HuH-7 (cell line): ENCODE measurements at regions not wholly inside any gene's neighbourhood (a gene's known extent, or its start where the extent isn't known, plus 50 kb on each side); places are given as distances from the start of the nearest gene placed in this dataset.
"Not testable (repeated sequence)": the region's sequence is repeated elsewhere in the genome, so short reads cannot be mapped to it uniquely, and the experiment has no call there.

Source experiments
- DNase-seq: peaks from one replicate; pipeline ENCODE4 v3.0.0; 2011; ENCODE audit warnings: low spot score

DNA sequence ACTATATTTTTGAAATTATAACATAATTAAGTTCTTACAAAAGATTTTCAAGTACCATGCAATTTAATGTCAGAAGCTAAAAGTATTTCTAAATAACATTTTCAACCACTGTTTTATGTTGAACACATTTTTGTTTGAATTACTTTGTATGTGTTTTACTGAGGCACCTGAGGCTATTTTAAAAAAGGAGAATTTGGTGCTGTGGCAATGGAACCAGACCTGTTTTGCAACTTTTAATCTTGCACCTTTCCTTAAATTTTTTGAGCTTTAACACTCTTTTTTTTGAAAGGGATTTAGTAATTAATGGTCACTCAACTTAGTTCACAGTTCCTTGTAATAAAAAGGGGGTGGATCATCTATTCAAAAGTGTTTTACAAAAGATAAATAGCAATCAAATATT is 561.6 kb downstream of the ZBBX start:
- DNase-seq, result no peak

DNA sequence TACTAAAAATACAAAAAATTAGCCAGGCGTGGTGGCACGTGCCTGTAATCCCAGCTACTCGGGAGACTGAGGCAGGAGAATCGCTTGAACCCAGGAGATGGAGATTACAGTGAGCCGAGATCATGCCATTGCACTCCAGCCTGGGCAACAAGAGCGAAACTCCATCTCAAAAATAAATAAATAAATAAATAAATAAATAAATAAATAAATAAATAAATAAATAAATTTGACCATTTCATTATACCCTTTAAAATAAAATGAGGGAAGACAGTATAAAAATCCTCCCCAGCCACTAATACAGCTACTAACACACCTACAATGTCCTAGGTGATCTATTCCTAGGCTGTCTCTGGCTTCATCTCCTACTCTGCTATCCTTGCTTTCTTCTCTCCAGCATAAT is 562.8 kb downstream of the ZBBX start:
- not testable (repeated sequence) for DNase-seq

DNA sequence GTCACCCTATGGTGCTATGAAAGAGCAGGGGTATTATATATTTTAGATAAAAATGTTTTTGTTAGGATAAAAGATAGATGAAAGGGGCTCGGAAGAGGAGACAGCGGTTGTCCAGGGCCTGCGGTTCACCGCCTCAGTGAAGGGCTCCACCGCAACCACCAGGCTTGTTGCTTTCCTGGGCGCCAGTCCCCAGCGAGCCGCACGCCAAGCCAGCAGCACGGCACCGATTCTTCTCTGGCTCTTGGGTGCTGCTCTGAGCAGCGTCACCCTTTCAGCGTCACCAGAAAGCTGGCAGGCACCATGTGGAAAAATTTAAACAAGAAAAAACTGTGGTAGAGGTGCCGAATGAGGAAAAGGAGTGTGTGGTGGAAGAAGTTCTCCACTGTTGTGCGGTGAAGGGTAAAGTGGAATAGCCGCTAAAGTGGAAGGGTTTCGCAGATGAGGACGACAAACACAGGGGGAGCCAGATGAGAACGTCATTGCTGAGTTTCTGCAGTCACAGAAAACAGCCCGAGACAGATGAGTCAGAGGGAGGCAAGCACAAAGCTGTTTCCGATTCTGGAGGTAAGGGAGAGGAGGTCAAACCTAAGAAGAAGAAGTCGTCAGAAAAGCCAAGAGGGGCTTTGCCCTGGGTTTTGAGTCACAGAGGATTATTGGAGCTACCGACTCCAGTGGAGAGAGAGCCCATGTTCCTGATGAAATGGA is 569.2 kb downstream of the ZBBX start:
- DNase-seq, result no peak

DNA sequence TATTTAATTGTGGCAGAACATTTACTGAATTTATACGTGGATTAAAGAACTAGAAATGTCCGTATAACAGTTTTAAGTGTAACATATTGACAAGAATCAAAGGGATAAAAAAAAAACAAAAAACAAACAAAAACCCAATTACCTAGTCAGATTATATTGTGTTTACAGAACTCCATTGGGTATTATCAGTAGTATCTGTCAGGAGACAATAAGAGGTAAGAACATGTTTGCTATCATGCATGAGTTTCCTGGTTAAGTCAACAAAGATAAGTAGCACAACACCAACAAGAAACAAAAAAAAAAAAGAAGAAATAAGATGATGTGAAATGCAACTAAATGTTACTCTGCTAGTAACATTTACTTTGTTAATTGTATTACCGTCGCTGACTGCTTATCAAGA is 570.6 kb downstream of the ZBBX start:
- DNase-seq, result no peak

DNA sequence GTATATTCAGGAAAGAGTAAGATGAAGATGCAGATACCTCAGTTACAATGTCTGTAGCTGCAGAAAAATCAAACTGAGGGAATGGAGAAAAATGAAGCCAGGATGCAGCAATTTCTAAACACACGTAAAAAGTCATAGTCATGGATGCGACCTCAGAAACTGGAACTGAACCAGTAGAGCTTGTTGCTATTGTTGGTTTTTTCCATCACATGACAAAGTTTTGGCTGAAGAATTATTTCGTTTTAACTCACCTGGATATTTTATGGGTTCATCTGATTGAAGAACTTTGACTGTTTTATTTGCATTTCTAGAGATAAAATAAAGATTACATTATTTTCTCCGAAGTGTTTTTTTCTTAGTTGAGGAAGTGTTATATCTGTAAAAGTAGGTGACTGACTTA is 591.2 kb downstream of the ZBBX start:
- no peak for DNase-seq

DNA sequence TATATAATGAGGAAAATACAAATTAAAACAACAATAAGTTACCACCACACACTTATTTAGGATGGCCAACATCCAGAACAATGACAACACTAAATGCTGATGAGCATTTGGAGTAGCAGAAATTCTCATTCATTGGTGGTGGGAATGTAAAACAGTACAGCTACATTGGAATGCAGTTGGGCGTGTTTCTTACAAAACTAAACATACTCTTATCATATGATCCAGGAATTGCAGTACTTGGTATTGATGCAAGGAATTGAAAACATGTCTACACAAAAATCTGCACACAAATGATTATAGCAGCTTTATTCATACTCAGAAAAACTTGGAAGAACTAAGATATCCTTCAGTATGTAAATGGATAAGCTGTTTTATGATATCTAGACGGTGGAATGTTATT is 594.2 kb downstream of the ZBBX start:
- no peak for DNase-seq

DNA sequence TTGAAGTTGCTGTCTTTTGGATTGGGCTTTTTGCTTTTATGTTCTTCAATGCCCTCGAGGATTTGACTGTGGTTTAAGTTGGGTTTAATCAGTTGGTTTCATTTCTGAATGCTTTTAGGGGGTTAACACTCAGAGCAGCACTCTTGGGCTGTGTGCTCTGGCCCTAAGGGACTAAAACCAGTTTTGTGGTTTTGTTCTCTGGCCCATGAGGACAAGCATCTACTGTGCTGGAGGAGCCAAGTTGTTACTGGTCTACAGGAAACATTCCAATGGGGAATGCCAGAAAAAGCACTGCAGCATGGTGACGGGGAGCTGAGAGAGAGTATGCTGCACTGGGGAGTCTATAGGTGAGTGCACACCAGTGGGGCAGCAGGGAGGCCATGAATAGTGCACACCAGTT is 596.9 kb downstream of the ZBBX start:
- no peak for DNase-seq

DNA sequence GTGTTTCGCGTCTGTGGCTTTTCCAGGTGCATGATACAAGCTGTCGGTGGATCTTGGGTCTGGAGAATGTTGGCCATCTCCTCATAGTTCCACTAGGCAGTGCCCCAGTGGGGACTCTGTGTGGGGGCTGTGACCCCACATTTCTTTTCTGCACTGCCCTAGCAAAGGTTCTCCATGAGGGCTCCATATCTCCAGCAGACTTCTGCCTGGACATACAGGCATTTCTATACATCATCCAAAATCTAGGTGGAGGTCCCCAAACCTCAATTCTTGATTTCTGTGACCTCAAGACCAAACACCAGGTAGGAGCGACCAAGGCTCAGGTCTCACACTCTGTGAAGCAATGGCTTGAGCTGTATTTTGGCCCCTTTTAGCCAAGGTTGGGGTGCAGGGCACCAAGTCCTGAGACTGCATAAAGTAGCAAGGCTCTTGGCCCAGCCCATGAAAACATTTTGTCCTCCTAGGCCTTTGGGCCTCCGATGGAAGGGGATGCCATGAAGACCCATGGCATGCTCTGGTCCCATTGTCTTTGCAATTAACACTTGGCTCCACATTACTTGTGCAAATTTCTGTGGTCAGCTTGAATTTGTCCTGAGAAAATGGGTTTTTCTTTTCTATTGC is 615.3 kb downstream of the ZBBX start:
- DNase-seq, result no peak

DNA sequence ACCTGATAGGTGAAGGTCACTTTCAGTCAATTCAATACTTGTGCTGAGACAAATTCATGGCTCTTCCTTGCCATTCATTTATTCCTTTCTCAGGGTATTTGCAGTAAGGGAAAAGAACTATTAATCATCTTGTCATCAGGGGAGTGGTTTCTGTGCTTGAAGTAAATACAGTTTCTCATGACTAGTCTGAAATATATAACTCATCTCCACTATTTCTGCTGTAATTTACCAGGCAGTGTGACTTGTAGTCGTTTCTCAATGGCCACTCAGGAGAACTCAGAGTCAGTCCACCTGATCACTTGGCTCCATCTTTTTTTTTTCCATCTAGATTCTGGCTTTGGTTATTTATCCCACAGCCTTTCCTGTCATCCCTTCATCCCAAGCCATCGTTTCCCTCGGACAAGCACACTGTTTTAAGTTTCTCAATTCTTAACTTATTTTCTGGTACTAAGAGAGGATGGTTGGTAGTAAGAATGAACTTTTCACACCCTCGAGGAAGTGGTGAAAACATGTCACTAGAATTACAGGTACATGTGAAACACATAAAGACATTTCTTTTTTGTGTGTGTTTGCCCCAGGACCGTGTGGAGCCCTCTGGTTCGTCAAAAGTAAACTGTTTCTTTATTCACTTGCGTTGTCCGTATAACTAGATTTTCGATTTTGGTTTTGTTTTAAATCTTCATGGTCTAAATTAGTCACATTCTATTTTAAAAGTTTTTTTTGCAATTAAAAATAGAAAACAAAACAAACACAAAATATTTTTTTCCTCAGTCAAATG is 620.2 kb downstream of the ZBBX start:
- DNase-seq, result no peak

DNA sequence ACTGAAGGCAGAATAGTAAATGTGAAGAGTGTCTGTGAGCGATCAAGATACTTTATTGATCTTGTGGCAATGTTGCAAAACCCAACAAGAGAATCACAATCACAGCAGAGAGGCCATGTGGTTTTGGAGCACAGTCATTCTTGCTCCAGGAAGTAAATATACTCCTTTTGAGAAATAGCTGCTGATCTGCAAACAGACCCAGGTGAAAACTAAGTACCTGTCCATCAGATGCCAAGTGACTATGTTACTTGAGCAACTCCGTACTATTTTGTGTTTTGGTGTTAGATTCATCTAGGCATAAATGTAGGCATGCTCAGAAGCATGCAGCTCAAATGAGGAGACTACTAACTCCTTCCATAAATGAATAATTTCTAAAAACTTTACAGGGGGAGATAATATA is 627.9 kb downstream of the ZBBX start:
- DNase-seq, result no peak

DNA sequence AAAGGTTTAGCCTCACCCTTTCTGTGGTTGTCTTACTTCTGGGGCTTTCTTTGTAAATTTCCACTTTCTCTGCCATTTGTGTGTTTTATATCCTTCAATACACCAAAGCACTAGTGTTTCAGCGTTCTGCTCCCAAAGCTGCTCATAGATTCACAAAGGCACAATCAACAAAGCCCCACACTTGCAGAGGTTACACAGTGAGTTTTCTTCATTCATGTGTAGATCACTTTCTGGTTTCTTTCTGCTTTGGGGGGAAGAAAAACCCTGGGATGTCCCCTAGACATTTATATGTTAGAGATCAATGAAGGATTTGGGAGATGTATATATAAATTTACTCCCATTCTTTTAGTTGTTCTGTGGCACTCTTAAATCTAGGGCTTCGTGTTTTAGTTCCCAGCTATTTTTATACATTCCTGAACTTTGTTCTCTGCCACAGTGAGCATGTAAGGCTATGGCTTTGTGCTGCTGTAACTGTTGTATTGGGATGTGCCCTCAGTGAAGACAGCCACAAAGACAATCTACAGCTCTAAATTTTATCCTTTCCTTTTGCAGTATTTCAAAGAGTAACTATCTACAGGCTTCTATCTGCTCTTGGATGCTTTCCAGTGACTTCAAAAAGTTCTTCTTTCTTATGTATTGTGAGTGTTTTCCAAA is 636.5 kb downstream of the ZBBX start:
- no peak for DNase-seq

DNA sequence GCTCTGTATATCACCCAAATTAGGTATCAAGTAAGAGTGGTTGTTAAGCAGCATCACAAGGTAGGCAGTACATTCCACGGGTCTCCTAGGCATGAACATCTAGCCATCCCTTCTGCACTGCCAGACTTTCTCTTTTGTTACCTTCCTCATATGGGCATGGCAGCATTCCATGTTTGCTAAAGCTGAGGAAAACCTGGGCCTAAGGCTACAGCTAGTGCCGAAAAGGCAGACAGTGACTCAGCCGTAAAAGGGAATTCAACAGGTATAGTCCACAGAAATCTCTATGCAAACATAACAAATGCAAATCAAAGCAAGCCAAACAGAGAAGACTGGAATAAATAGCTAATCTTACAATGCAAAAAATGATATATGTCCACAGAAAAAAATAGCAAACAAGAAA is 645.4 kb downstream of the ZBBX start:
- DNase-seq, result no peak

DNA sequence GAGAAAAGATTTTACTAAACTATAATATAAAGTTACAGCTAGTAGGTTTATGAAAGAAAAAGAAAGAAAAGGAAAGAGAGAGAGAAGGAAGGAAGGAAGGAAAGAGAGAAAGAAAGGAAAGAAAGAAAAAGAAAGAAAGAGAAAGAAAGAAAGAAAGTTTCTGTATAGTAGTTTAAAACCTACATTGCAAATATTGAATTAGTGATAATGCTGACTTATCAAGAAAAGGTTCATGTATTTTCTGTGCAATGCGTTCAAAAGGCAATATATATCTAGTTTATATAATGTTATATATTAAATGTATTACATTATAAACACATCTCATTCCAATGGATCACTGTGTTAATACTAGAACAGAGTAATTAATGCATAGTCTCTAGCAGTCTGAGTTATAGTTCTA is 648.4 kb downstream of the ZBBX start:
- no peak for DNase-seq

DNA sequence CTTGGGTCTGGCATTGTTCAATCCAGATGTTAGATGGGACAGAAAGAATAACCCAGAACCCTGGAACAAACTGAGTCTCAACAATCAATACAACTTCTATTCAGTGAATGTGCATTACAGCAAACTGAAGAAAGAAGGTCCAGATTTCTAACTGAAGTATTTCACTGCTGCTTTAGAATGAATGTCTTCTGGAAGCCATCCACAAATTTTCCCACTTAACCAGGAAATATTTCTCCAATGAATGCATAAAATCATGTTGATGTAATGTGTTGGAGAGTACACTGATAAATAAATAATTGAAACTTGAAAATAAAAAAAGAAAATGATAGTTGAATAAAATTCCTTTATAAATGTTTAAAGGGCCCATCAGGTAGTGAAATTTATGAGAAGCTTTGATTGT is 658.6 kb downstream of the ZBBX start:
- no peak for DNase-seq

DNA sequence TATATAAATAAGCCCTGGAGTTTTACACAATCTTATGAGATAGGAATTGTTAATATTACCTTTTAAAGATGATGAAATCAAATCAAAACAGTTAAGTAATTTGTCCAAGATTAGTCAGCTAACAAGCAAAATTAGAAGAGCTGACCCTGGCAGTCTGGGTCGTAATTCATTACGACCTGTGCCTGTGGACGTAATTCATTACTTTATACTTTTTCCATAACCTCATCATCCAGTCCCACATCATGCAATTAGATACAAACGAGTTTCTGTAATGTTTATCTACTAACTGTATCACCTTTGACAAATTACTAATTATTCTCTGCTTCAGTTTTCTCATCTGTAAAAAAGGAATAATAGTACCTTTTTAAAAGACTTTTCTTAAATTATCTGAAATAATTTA is 665.9 kb downstream of the ZBBX start:
- no peak for DNase-seq

DNA sequence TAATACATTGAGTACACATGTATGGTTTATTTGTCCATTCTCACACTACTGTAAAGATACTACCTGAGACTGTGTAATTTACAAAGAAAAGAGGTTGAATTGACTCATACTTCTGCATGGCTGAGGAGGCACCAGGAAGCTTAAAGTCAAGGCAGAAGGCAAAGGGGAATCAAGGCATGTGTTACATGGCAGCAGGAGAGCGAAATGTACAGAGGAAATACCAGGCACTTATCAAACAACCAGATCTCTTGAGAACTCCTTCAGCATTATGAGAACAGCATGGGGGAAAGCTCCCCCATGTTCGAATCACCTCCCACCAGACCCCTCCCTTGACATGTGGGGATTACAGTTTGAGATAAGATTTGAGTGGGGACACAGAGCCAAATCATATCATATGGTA is 666.3 kb downstream of the ZBBX start:
- DNase-seq, result no peak

DNA sequence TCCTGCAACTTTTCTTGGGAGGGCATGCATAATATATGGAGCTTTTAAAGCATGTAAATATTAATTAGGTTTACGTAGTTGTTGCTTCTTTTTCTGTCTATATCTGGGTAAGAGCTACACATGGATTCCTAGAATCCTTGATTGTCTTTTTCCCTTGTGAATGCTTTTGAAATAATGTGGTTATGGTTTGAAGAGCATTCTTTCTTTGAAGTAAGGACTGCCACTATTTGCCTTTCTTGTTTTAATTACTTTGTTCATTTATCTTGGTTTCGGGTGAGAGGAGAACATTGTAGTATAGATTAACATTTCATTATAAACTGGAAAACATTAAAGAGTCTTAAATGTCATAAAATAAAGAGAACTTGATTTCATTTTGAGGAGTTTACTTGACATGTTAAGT is 674.0 kb downstream of the ZBBX start:
- no peak for DNase-seq

DNA sequence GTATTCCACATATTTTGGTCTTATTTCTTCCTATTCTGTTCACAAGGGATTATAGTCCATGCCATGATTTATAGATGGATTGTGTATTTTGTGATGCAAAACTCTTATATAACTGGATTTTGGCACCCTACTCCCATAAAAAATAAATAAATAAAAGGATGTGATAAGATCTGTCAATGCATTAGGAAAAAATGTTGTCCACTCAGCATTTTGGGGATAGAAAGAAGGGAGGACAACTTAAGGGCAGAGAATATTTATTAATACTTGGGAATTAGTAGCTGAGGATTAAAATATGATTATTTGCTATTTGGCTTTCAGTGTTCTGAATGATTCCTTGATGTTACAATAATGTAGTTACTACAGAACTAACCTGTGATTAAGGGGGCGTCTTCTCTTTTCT is 682.6 kb downstream of the ZBBX start:
- DNase-seq, result no peak

DNA sequence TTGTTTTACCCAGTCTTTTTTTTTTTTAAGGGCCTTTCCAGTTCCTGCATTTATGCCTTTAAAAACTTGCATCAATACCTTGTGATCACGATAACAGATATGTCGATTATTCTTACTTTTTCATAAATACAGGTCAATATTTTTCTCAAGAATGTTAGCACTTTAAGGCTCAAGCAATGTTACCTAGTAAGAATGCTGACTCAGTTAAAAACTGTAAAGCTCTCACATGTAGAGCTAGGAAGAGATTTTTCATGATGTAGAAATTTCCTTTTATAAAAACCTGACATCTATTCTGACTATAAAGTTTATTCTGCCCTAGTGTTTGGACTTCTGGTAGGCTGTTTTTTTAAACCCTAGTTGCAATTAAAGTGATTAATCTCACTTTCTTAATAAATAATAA is 684.0 kb downstream of the ZBBX start:
- DNase-seq, result no peak

DNA sequence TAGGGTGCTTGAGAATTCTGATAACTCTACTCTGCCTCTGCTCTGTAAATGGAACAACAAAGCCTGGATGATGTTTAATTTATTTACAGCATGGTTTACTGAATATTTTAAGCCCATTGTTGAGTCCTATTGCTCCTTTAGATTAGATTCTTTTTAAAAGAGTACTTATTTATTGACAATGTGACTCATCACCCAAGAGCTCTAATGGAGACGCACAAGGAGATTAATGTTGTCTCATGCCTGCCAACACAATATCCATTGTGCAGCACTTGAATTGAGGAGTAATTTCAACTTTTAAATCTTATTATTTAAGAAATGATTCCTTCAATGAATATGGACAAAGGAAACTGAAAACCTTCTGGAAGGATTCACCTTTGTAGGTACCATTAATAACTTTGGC is 691.4 kb downstream of the ZBBX start:
- no peak for DNase-seq

DNA sequence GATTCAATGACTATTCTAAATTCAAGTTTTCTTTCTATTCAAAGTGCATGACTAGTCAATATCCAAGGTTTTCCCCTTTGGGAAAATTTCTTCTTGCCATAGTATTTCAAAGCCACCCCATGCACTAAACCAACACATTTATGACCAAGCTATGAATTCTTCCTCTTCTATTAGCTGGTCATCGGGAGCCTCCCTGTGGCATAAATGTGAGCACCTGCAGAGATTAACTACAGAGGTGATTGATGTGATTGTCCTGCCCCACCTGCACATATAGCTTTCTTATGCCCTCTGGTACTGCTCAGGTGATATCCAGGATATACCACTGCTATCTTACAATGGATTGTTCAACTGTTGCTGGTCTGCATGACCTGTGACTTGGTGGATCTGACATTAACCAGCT is 694.9 kb downstream of the ZBBX start:
- no peak for DNase-seq

DNA sequence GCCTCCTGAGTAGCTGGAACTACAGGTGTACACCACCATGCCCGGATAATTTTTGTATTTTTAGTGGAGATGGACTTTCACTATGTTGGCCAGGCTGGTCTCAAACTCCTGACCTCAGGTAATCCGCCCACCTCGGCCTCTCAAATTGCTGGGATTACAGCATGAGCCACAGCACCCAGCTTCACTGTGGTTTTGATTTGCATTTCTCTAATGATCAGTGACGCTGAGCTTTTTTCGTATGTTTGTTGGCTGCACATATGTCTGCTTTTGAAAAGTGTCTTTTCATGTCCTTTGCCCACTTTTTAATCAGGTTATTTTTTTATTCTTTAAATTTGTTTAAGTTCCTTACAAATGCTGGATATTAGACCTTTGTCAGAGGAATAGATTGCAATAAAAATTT is 696.0 kb downstream of the ZBBX start:
- not testable (repeated sequence) for DNase-seq

DNA sequence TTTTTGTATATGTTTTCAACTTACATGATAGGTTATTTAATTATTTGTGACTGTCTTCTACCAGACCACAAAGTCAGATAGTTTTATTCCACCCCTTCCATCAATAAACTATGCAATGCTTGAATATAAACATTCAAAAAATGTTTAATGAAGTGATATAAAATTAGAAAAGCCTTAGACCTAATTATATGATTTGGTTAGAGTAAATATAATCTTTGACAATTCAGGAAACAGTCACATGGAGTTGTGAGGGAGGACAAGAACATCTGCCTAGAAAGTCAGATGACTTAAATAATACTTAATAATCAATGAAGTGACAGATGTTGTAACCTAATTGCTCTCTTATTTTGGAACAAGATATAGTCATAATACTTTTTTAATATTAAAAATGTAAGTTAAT is 710.3 kb downstream of the ZBBX start:
- no peak for DNase-seq
